GM21360 (cell line): ENCODE measurements at regions not wholly inside any gene's neighbourhood (a gene's known extent, or its start where the extent isn't known, plus 50 kb on each side); places are given as distances from the start of the nearest gene placed in this dataset.

Experiments used
- ATAC-seq: cut with Tn5 transposase; IDR thresholded peaks from one replicate; pipeline ENCODE4 v1.9.1; 2021; ENCODE audit warnings: mild to moderate bottlenecking, moderate library complexity; ENCODE audit not compliant: unreplicated experiment

DNA sequence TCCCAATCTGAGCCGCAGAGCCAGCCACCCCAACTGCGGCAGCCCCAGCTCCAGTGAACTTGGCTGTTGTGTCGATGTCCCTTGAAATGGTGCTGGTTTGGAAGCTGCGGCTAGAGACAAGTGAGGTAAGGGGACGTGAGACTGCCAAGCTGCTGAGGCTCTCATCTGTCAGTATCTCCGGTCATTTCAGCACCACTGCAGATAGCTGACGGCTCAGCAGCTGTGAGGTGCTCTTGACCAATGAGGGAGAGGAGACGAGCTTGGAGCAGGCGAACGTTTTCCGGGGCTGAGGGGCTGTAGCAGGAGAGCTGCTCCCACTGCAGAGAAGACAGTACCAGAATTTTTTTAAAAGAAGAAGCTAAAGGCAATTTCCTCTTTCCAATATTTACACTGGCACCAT, 175.5 kb upstream of the CASK start:
- ATAC-seq, result no peak

DNA sequence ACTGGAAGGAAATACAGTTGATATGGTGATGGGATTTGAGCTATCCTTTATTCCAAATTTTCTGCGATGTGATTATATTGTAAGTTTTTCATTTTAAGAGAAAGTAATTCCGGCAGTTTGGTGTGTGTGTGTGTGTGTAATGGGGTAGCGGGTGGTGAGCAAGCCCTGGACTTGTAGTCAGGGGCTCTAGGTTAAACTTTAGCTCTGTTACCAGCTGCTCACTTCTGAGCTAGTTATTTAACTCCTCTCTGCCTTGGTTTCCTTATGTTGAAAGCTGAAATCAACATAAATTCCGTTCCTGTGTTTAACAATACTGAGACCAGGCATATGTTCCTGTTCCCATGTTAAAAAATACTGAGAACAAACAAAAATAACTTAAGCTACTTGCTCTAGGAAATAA, 174.1 kb upstream of the CASK start:
- ATAC-seq, result no peak

DNA sequence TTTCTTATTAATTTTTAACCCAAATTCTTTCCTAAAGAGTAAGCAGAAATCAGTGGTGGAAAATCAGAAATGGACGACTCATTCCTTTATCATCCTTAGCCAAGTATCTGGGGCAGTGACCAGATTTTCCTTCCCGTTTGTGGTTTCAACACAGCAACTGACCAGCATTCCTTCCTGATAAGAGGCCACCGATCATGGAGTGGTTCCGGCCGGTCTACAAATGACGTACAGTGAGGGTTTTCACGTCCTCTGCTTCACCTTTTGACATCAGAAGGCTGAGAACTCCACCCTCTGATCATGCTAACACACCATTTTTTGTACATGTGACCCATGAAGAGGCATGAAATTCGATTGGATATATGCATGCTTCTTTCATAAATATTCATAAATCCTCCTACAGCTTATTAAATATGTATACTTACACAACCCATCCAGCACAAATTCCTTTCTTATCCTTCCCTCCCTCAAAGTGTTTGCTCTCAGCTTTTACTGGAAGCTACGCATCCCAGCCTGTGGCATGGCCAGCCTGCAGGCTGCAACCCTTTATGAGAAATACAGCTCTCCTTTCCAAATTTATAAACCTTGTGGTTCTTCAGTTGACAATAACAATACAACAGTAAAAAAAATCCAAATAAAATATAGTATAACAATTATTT, 173.0 kb upstream of the CASK start:
- no peak for ATAC-seq

DNA sequence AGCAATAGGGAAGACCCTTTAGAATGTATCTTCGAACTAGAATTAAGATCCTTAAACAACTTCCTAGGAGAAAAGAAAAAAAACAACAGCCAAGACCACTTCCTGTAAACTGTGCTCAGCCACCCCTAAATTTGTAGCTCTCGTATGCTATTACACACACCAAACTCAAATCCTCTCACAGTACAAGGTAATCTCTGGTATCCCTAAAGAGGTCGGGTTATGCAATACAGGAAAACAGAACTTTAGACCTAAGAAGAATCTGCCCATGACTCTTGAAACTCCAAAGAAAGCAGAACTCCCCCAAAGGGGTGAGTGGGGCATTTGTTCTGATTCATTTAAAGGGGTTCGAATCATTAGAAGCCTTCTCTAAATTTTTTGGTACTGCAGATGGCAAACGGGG, 170.9 kb upstream of the CASK start:
- no peak for ATAC-seq

DNA sequence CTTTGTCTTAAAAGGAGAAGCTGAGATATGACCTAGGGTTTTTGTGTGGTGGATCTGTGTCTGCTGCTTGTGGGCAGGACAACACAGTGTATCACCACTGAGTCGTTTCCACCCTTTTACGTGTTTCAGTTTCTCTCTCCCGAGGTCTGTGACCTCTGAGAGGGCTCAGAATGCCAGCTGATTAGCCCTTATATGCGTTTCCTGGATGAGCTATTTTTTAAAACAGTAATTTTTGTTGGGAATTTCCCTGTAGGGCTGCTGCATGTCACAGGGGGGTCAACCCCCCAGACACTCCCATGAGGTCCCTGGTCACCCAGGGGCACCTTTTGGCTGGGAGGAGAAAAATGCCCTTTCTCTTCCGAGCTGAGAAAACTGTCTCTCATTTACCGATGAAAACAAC, 170.4 kb upstream of the CASK start:
- peak; percentile 82 for ATAC-seq

DNA sequence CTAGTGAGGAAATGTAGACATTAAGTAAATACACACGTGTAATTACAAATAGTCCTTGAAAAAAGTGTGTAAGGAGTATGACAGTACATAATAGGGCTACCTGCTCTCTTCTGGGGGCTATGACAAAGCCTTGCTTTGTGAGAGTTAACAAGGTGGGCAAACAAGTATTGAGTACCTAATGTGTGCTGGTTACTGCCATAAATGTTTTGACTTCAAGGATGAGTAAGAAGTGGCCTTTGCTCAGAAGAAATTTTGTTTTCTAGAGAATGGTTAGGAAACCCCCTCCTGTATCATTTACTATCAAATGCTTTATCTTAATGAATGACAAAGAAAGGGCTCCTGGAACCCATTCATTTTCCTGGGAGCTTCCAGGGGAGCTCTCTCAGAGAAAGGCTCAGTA, 167.0 kb upstream of the CASK start:
- ATAC-seq, result no peak

DNA sequence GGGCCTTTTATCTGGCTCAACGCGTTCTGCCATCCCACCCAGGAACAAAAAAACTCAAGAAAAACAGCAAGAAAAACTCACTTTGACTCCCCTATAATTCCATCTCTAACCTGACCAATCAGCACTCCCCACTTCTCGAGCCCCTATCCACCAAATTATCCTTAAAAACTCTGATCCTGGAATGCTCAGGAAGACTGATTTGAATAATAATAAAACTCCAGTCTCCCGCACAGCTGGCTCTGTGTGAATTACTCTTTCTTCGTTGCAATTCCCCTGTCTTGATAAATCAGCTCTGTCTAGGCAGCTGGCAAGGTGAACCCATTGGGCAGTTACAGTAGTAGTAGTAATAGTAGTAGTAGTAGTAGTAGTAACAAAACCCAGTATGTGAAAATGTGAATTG, 165.7 kb upstream of the CASK start:
- ATAC-seq, result no peak

DNA sequence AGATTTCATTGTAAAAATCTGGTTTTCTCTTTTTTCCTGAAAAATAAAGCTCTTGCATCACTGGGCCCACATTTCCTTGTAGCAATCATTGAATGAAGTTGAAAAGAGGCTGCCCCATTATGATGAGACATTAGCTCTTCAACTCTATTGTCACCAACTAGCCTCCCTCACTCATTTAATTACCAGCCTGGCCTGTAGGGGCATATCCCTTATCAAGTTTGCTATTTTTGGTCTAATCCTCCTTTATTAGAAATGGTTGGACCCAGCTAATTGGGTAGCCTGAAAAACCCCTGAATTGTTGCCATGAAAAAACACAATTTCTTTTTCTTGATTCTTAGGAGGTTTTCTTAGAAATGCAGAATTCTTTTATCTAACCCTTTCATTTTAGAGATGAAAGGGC, 164.6 kb upstream of the CASK start:
- ATAC-seq, result no peak

DNA sequence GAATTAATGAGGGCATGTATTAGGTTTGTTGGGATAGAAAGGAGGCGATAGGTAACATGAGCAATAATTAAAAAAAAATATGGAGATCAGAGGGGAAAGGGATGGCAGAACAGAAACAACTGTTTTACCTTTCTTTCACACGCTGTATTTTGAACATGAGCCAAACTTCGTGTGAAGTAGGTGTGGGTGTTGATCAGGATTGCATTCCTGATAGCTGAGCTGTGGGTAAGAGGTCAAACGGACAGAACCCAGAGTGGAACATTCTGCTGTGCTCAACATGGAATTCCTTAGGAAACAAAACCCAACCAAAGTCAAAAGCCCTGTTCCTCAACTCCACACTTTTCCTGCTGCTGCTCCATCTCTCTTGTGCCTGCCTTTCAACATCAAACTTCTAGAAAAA, 162.5 kb upstream of the CASK start:
- no peak for ATAC-seq

DNA sequence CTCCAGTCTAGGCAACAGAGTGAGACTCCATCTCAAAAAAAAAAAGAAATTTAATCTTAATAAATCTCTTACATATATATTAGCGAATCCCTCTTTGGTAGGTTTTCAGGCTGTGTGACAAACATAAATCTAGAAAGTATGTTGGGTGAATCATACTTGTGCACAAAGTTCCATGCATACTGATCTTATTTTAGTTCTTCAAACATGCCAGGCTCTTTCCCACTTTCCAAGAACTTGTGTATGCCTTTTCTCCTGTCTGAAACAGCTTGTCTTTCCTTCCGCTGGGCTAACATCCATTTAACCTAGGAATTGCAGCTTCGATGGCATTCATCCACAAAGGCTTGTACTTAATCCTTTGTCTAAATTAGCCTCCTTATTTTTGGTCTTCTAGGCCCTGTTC, 156.6 kb upstream of the CASK start:
- ATAC-seq, result no peak

DNA sequence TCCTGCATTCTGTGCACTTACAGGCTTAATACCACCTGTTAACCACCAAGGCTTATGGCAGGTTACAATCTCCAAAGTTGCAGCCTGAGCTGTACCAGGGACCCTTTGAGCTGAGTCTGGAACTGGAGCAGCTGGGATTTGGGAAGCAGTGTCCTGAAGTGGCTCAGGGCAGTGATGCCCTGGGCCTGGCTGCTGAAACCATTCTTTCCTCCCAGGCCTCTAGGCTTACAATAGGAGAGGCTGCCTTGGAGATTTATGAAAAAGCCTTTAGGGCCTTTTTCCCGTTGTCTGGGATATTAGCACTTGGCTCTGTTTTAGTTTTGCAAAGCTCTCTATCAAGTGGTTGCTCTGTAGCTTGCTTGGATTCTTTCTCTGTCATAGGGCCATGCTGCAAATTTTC, 154.3 kb upstream of the CASK start:
- ATAC-seq, result no peak

DNA sequence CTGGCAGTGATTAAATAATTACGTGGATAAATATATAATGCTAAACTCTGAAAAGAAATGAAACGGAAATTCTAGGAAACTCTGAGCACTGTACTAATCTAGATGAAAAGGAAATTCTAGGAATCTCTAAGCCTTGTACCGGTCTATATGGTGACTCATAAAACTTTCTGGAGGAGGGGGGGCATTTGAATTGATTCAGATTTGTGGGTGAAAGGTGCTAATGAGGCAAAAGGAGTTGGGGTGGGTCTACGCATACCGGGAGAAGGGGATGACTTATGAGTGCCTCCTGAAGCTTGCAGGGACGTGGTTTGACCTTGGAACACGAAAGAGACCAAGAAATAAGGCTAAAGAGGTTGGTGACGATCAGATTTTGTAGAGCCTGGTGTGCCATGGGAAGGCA, 151.7 kb upstream of the CASK start:
- no peak for ATAC-seq

DNA sequence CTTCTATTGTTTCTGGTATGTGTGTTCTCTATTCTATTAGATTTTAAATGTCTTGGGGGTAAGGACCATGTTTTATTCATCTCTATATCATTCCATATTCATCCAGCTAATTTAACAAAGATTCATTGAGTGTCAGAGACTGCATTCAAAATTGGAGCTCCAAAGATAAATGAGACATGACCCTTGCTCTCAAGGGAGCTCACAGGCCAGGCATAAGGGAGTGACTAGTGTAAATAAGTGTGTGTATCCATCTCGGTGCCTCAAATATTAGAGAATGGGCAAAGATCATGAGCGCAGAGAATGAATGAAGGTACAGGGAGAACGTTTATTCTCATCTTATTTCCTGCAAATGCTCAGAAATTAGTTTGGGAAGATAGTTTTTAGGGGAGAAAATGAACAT, 150.1 kb upstream of the CASK start:
- ATAC-seq, result no peak

DNA sequence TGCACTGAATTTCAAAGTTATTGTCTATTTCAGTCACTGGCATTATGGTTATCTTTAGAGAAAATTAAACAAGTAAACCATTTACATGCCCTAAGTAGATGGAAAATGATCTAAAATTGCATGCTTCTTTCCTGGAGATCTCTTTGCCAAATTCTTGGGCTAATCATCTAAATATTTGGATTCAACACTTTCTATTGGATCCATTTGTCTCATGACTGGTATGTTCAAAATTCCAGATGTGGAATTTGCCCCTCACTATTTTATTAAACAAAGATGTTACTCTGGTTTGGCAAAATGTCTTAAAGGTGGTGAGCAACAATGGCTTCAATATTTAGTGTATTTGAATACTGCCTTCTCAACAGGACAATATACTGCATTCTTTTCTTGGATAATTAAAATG, 147.5 kb upstream of the CASK start:
- no peak for ATAC-seq

DNA sequence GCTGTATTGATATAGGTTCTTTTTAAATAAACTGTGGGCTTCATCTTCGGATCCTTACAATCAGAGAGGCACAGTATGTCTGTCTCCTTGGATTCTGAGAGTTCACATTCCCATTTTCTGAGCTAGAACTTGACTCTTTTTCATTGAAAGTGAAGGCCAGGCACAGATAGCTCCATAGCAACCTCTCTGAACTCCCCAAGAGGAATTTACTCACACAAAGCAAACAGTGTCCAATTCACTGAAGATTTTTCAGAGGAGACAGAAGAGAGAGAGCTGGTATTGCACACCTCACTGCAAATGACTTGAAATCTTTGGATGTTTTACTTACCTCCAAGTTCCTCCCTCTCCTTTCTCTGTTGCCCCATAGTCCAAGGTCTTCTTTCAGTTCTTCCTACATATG, 130.9 kb upstream of the CASK start:
- ATAC-seq, result no peak

DNA sequence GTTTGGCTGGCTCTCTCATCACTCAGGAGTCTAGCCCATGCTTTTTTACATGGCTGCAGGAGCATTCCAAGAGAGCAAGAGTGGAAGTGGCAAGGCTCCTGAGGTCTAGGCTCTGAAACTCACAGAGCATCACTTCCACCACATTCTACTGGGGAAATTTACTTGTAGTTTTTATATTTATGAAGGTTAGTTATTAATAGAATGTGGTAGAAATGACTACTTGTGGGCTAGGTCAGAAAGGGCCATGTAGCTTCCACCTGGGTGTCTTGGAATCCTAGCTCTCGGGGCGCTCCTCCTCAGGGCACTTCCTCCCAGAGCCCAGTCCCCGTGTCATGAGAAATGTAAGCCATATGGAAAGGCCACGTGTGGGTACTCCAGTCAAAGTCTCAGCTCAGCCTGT, 127.0 kb upstream of the CASK start:
- ATAC-seq, result no peak

DNA sequence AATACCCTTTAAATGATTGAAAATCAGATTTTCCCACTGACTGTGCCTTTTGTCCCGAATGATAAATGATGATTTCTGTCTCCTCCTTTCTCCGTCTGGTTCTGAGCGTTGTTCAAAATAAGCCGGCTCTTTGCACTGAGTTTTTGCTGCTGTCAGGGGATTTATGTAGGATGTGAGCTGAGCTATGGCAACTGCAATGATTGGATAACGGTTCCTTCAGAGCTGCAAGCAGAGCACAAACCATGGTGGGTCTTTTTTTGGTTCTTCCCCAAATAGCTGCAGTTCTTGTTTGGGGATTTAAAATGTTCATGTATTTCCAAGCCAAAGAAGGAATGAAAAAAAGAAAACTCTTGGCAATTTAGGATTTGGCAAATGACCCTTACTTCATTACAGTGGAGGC, 124.5 kb upstream of the CASK start:
- ATAC-seq, result no peak

DNA sequence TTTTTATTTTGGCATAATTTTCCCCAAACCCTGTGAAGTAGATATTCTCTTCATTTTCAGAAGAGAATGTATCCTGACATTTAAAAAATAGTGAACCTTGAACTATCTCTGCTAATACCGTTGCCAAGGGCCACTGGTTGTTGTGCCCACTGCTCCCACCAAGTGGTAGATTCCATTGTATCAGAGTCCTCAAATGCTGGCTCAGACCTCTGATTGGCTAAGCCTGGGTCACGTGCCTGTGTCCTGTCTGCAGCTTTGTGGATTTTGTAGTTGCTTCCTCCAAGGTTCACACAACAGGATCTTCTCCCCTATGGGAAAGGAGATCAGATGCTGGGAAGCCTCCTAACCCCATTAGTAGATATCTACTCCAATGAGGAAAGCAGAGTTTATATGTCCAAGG, 104.8 kb upstream of the CASK start:
- no peak for ATAC-seq

DNA sequence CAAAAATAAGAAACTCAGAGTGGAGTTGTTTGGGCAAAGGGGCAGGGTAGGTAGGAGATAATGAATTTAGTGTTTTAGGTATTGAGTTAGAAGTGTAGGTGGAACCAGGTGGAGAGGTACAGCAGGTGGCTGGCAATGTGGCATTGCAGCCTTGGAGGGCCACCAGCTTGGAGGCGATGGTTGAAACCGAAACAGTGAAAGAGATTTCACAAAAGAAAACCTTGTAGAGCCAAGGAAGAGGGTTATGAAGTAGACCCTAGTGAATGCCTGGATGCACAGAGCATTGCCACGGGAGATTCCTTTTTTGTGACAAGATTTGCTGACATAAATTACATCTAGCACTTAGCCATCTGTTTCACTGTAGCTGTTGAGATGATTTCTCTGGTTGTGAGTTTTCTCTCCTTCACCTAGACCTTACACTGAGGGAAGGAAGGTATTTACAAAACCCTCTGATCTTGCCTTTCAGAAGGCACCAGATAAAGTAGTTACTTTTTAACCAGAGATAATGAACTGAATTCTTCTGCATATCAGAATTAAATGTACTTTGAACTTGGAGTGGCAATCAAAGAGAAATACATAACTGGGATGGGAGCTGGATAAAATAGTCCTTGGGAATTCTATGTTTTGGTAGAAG, 104.1 kb upstream of the CASK start:
- no peak for ATAC-seq

DNA sequence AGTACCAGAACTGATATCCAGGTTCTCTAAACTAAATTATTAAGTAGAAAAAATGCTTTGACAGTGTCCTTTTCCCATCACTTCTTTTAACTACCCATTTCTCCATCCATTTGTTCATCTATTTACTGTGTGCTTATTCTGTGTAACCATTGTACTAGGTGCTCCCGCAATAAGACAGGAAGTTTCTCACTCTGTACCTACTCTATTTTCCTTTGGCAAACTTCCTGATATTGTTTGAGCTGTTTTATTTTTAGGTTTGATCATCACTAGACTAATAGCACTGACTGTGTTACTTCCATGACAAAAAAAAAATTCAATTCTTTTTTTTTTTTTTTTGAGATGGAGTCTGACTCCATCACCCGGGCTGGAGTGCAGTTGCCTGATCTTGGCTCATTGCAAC, 102.5 kb upstream of the CASK start:
- no peak for ATAC-seq

DNA sequence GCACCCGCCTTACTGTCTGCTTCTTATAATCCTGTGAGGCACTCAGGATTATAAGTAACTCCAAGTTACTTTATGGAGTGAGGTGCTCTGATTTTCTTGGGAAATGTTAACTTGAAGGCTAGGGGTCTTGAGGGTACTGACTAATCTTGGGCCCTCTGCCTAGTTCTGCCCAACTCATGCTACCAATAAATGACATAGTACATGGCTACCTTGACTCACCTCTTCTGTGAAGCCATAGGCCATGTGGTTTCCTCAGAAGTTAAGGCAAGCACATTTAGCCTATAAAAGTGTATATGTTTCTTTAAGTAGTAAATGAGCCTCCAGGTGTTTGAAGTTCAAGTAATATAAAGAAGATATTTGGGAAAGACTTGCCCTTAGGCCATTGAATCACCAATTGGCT, 99.8 kb upstream of the CASK start:
- no peak for ATAC-seq

DNA sequence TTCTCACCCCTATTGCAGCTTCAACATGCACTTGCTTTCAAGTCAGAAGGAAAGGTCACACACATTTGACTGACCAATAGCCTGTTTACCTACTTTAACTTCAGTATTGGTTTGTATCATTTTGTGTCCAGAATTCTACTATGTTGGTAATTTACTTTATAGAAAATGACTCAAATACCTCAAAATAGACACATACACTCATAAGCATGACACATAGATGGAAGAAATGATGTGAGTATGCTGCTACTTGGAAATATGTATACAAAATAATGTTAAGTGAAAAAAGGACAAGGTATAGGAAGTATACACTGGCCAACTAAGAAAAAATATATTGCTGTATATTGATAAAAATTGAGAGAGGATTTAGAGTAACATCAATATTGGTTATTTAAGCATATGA, 98.8 kb upstream of the CASK start:
- no peak for ATAC-seq

DNA sequence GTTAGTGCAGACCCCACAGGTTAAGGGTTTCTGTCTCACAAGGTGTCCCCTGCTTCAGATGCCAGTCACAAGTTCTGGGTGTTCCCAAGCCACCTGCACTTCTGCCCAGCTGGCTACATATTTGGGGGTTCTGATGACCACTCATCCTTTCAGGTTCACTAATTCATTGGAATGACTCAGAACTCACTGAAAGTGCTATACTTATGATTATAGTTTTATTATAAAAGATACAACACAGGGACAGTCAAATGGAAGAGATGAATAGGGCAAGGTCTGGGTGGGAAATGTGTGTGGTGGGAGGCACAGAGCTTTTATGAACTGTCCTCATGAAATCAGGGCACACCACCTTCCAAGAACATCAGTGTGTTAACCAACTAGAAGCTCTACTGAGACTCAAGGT, 97.7 kb upstream of the CASK start:
- no peak for ATAC-seq
